Upper lobe of right lung (tissue), 1 donor: ENCODE measurements at regions not wholly inside any gene's neighbourhood (a gene's known extent, or its start where the extent isn't known, plus 50 kb on each side); places are given as distances from the start of the nearest gene placed in this dataset.

Experiments used
- ATAC-seq: fragments of 200-7000 bp; cut with Tn5 transposase; one replicate; pipeline ENCODE4 v1.9.1; 2020; ENCODE audit warnings: mild to moderate bottlenecking, moderate library complexity
- DNase-seq: peaks from one replicate; pipeline ENCODE4 v3.0.0-alpha.2; 2020
- H3K27ac ChIP-seq: fragments of 200-600 bp; one replicate; pipeline ENCODE4 v1.8.0; 2022
- H3K27me3 ChIP-seq: fragments of 200-600 bp; one replicate; pipeline ENCODE4 v1.8.0; 2022; ENCODE audit warnings: mild to moderate bottlenecking
- H3K36me3 ChIP-seq: fragments of 200-600 bp; one replicate; pipeline ENCODE4 v1.8.0; 2022
- H3K4me1 ChIP-seq: fragments of 200-600 bp; one replicate; pipeline ENCODE4 v1.8.0; 2022
- H3K4me3 ChIP-seq: fragments of 200-600 bp; one replicate; pipeline ENCODE4 v1.8.0; 2022; ENCODE audit warnings: mild to moderate bottlenecking
- H3K9me3 ChIP-seq: fragments of 200-600 bp; one replicate; pipeline ENCODE4 v1.8.0; 2022
- CTCF ChIP-seq: fragments of 200-600 bp; IDR thresholded peaks from one replicate; pipeline ENCODE4 v1.8.0; 2022; ENCODE audit warnings: antibody characterized with exemption
- intact Hi-C: fragments of 100-400 bp; cut with DNase I; formaldehyde crosslinking; loops from one replicate; pipeline ENCODE4 v1.11.0; 2022
- donor health status: DM: no; HTN: yes; CAD: no; lungs with severe emphysema.

GRCh38 chr2:30096451-30096850, 50.4 kb upstream of the YPEL5 start:
- no peak overlapping the region for H3K27ac ChIP-seq
- intact Hi-C loops, result no loop called here
- no peaks in the 10 kb centered on the region for H3K36me3 ChIP-seq
- no peak overlapping the region for H3K4me3 ChIP-seq
- TF ChIP-seq CTCF, result no peak
- DNase-seq, result no peak
- ATAC-seq, result no peak
- no peaks in the 10 kb centered on the region for H3K9me3 ChIP-seq
- H3K27me3 ChIP-seq, result peaks cover 26% of the 10 kb centered on the region
- H3K4me1 ChIP-seq, result no peaks in the 10 kb centered on the region
